GM12872 (cell line): ENCODE measurements at regions not wholly inside any gene's neighbourhood (a gene's known extent, or its start where the extent isn't known, plus 50 kb on each side); places are given as distances from the start of the nearest gene placed in this dataset.

Experiments used
- TF ChIP-seq, protein P1 (sequence below): IDR thresholded peaks from 3 replicates; pipeline ENCODE4 v1.5.1; 2011; ENCODE audit warnings: low read depth, mild to moderate bottlenecking, low read length, moderate library complexity; ENCODE audit not compliant: insufficient read depth

- TF ChIP-seq, protein P1, sequence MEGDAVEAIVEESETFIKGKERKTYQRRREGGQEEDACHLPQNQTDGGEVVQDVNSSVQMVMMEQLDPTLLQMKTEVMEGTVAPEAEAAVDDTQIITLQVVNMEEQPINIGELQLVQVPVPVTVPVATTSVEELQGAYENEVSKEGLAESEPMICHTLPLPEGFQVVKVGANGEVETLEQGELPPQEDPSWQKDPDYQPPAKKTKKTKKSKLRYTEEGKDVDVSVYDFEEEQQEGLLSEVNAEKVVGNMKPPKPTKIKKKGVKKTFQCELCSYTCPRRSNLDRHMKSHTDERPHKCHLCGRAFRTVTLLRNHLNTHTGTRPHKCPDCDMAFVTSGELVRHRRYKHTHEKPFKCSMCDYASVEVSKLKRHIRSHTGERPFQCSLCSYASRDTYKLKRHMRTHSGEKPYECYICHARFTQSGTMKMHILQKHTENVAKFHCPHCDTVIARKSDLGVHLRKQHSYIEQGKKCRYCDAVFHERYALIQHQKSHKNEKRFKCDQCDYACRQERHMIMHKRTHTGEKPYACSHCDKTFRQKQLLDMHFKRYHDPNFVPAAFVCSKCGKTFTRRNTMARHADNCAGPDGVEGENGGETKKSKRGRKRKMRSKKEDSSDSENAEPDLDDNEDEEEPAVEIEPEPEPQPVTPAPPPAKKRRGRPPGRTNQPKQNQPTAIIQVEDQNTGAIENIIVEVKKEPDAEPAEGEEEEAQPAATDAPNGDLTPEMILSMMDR: no peak
These were observed 93.8 kb upstream of the CD93 start for GRCh38 chr20:23179766-23180403.

DNA sequence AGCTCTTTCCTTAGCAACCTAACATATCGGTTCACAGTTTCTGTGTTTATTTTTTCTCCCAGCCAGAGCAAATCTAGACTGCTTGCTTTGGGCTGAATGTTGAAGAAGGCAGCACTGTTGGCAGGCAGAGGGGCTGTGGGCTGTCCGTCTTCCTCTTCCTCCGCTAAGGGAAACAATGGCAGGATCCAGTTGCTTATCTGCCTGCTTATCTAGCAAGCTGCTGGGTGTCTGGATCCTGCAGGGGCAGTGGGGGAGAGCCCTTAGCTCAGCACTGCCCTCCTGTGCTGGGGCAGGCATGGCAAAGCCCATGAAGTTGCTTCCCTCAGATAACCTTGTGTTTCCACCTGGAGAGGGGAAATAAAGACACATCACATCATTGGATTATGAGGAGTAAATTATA lies 92.7 kb upstream of the CD93 start:
- TF ChIP-seq, protein P1: no peak

DNA sequence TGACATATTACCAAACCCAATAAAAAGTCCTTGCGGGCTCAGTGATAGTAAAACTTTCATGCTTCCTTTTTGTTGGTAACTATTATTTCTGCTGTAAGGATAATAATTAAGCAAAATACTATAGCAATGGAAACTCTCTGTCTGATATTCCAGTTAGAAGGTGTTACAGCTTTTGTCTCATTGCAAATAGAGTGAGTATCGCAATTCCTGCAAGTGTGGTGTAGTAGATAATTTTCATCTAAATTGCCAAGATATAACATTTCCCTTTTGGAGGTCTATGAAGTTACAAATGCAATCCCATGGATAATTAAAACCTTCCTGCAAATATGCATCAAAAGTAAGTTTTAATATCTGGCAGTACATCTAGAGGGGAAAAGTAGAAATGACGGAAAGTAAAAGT lies 88.7 kb upstream of the CD93 start:
- TF ChIP-seq, protein P1: no peak

DNA sequence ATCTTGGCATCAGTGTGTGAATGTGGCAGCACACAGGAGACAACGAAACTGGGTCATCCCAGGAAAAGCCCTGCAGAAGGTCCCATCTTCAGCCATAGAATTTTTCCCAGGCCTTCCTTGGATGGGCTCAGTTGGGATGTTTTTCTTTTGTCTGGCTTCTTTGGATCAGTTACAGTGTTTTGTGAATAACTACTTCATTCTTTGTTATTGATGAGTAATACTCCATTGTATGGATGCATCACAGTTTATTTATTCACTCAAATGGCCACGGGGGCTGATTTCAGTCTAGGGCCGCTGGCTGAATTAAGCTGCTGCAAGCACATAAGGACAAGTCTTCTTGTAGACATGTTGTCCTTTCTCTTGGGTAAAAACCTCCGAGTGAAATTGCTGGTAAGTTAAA lies 81.3 kb upstream of the CD93 start:
- TF ChIP-seq, protein P1: no peak

- TF ChIP-seq, protein P1: no peak
These were observed 80.4 kb upstream of the CD93 start for GRCh38 chr20:23166563-23166962.

- TF ChIP-seq, protein P1: no peak
These were observed 79.8 kb upstream of the CD93 start for GRCh38 chr20:23165964-23166363.

DNA sequence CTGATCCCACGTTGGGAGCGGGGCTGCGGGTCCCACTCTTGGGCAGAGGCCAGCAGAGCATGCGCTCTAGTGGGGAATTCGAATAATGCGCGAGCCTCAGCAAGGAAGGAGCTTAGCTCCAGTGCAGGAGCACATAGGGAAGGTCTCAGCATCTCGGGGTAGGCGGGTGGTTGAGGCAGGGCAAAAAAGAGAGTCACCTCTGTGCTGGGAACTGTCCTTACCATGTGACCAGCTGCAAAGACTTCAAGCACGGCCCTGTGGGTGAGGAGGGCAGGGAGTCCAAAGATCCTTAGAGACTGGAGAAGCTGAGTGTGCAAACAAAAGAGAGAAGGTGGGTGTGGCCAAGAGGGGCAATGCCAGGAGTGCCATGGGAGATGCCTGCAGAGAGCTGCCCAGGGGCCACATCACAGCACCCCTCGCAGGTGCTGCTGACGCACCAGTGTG lies 79.2 kb upstream of the CD93 start:
- TF ChIP-seq, protein P1: no peak

DNA sequence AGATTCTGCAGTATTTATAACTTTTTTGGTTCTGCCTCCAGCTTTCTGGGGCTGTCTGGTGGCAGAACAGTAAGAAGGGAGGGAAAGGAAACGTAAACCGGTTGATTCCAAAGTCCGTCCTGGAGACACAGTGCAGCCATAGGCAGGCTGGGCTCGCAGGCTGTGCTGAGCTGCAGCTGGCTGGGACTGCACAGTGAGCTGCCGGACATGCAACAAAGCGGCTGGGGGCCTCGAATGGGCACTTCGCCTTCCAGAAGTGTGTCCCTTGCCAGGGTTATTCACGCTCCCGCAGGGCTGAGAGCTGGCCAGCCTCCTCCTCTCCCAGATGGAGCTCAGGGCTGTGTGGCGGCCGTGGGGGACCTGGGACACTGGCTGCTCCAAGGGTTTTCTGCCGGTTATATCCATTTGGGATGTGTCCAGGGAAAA lies 78.1 kb upstream of the CD93 start:
- TF ChIP-seq, protein P1: no peak
